Glomerular visceral epithelial cell (primary cell): ENCODE measurements at regions not wholly inside any gene's neighbourhood (a gene's known extent, or its start where the extent isn't known, plus 50 kb on each side); places are given as distances from the start of the nearest gene placed in this dataset.

Experiments used
- DNase-seq: peaks from one replicate; pipeline ENCODE4 v3.0.0-alpha.2; 2016; ENCODE audit errors: extremely low spot score

- no peak for DNase-seq
Measured at GRCh38 chr3:107428051-107428858, 51.0 kb downstream of the CCDC54 start.

DNA sequence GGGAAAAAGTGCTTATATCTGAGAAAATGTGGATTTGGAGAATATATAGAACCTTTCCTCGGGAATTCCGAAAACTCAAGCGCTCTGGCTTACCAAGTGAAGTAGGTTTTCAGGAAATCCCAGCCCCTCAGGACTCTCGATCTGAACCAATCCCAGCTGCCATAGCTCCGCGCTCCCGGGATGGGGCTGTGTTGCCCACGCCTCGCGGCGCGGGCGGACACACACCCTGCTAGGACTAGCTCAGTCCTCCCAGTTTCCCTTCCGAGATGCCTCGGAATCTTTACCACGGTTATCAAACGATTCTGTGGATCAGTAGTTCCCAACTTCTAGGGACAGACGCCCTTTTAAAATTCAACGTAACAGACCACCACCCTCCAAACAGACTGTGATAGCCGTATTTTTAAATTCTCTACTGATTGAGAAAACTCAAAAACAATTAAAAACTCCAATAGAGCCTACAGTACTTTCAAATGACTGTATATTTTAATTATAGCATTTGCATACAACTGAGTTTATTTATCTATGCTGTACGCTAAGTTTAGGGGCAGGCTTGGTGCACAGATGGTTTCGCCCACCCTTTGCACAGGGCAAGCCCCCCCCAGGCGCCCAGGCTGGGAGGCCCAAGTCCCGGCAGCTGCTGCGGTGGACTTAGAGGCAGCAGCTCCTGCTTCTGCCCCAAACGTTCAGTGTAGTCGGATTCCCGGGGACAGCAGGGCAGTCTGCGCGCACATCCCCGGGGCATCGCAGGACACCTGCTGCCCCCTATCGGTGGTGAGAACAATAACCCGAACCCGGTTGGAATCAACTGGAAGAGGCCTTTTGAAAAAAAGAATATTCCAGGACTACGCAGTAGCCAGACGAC, 52.3 kb downstream of the CCDC54 start:
- peak; percentile 87 for DNase-seq

GRCh38 chr3:107430214-107430995, 53.2 kb downstream of the CCDC54 start:
- DNase-seq, result no peak

- no peak for DNase-seq
Measured at GRCh38 chr3:107430996-107431245, 53.7 kb downstream of the CCDC54 start.

DNA sequence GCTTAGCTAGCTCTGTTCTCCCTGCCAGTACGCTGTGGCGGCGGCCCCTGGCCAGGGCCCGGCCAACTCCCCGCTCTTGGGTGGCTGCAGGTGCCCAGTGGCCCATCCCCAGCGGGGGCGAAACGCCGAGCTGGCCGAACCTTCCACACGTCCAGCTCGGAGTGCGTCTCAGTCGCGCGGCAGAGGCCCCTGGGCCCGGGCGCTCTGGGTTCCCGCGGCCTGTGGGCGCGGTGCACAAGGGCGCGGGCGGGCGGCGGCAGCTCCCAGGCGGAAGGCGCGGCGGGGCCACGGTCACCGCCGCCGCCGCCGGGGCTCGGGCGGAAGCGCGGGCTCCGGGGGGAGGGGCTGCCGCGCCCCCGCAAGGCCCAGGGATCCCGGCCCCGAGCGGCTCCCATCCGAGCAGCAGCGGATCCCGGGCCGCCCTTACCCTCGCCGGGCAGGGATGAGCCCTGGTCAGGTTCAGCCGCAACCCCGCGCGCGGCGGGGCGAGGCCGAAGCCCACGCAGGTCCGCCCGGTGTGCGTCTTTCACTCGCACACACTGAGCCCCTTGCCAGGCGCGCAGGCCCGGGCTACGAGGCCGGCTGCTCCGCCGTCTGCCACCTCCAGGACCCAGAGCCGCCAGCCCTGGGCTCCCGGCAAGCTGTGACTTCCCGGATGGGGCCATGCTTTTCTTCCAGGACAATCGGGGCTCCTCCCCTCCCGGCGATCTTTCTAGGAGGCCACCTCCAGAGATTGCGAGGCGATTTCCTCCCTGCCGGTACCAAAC, 54.2 kb downstream of the CCDC54 start:
- DNase-seq, result peak; percentile 76

GRCh38 chr3:107432013-107432515, 54.8 kb downstream of the CCDC54 start:
- peak; percentile 15 for DNase-seq

DNA sequence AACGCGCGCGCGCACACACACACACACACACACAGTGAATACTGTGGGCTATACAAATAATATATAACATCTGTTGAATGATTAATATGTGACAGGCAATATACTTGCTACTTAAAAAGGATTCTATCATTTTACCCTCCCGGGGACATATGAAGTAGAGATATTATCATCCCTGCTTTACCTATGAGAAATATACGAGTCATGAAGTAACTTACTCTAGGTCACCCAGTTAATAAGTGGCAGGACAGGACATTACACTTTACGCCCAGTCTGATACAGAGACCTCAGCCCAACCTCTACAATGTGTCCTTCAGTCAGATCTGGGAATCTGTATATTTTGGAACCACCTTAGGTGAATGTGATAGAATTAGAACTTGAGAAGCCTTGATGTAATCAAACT, 55.4 kb downstream of the CCDC54 start:
- DNase-seq, result peak; percentile 7

DNA sequence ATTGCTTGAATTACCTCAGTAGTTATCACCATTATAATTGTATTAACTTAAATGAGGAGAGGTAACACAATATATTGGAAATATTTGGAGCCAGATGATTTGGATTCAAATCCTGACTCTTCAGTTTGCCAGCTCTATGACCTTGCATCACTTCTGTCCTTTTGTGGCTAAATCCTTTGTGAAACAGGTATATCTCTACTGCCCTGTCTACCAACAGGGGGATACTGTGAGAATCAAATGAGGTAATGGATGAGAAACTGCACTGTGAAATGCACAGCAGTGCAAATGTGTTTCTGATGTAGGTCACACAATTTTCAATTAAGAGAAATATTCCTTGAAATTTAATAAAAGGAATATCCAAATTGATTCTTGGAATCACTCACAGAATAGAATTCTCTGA, 58.8 kb downstream of the CCDC54 start:
- no peak for DNase-seq

GRCh38 chr3:107438671-107439070, 61.4 kb downstream of the CCDC54 start:
- no peak for DNase-seq

- no peak for DNase-seq
Measured at GRCh38 chr3:107441617-107442016, 64.4 kb downstream of the CCDC54 start.

DNA sequence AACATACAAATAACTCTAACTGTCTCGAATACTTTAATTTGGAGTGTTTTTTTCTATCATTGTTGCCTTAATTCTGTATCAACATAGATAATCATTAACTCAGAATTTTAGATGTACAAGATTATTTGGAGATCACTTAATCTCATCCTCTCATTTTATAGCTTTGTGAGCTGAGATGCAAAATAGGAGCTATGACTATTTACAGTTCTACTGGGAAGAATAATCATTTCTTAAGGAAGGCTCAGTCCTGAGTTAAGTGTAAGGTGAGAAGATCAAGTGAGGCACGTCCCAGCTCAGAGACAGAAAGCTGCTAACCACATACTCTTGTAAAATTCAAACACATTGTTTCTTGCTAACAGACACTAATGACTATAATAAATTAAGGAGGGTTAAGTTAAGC, 66.2 kb downstream of the CCDC54 start:
- no peak for DNase-seq

- no peak for DNase-seq
Measured at GRCh38 chr3:107446706-107447105, 69.5 kb downstream of the CCDC54 start.

DNA sequence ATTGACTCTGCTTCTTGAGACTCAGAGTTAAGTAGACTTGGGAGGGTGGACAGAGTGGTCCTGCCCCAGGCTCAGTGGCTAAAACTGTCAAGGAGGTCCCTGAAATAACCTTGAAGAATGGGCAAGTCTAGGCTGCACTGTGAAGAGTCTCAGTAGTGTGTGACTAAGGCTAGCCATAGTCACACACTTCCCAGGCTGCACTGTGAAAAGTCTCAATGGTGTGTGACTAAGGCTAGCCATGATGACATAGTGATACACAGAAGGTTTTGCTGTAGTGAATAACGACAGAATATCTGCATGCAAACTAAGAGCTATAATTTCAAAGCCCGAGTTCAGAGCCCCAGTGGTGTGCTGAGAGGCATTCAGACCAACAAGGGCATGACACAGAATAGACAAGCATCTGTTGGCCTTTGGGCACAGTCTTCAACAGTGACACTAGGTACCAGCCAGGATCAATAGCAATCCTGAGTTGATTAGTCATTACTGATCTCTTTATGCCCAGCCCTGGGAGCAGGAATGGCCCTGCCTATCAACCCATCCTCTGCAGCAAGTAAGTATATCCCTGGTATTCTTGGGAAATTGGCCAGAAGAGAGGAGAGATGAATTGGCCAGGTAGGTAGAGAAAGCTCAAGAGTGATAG, 72.4 kb upstream of the BBX start:
- DNase-seq, result no peak

GRCh38 chr3:107452436-107452835, 70.3 kb upstream of the BBX start:
- DNase-seq, result no peak

DNA sequence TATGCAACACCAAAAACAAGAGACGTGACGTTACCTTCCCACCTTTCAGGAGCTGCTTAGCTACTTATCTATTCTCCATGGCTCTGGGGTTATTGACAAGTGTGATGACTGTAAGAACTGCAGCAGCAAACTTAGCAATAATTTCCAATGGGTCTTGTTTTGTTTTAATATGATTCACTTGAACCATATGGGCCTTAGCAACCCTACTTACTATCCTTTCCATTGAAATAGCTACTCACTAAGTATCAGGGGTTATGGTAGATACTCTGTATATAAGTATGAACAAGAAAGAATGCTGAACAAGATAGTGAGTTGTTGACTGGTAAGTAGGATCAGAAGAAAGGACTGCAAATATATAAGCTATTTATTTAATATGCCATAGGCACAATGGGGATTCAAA, 69.3 kb upstream of the BBX start:
- no peak for DNase-seq

DNA sequence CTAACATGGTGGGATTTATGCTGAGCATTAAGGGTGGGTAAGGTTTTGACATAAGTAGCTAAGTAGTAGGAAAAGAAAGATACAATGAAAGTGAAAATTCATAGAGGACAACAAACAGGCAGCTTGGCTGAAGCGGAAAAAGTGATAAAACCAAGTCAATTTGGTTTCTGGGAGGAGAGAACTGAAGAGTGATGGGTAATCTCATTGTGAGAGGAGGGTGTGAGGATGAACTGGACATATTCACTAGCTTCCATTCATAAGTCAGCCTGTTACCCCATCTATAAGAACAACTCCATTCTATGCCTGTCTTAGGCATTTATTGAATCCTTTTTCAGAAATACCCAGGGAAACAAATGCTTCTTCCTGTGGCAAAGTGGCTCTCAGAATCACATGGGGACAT, 67.1 kb upstream of the BBX start:
- no peak for DNase-seq

DNA sequence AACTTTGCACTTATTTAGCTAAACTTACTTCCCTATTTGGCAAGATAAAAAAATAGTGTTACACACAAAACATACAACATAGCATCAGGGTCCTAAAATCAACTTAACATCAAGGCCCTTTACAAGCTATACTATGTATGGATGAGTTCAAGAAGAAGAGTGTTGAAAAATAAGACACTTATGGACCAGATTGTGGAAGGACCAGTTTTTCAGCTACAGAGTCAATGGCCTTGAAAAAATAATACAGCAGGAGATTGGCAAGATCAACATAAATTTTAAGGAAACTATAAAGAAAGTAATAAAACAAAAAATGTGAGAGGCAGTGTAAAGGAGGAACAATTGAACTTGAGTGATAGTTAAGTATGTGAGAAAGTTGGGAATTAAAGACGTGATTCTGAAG, 66.3 kb upstream of the BBX start:
- DNase-seq, result no peak

DNA sequence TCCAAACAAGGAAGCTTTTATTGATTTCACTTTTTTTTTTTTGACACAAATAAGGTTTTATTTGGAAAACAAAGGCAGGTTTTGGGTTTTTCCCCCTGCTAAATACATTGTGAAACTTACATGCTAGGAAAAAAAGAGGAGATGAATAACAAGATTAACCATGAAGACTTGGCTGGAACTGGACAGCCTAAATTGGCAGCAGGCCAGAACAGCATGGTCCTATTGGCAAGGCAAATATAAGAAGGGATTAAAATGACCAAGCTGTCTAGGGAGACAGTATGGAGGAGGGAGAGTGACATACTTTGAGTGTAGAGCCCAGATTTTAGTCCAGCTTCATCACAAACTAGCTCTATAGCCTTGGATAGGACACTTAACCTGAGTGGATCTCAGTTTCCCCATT, 63.9 kb upstream of the BBX start:
- DNase-seq, result peak; percentile 1

DNA sequence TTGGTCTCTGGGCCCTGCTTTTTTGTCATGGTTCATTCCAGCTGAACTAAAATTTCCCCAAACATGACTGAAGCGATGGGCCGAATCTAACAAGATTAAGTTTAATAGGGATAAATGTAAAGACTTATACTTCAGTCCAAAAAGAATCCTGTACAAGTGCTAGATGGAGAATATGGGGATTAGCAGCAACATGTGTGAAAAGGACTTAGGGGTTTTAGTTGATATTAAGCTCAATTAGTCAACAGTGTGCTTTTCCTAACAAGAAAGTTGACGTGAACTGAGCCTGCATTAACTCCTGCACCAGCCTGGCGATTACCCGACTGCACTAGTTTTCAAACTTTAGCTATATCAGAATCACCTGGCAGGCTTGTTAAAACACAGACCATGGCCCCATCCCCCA, 61.0 kb upstream of the BBX start:
- DNase-seq, result no peak

DNA sequence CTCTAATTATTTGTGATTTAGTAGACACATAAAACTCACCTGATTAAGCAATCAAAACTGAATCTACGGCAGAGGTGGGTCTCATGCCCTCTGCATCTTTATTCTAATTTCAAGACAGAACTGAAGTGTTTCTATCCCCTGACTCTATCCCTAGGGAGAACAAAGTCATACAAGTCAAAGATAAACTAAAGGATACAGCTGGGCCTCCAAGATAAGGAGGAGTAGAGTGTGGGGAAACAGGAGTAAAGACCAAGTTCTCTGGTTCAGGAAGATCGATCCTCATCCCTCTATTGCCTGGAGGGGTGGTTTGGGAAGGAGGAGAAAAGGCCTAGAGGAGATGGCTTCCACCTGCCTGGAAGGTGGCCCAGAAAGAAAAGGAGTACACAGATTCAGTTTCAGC, 58.7 kb upstream of the BBX start:
- DNase-seq, result no peak

DNA sequence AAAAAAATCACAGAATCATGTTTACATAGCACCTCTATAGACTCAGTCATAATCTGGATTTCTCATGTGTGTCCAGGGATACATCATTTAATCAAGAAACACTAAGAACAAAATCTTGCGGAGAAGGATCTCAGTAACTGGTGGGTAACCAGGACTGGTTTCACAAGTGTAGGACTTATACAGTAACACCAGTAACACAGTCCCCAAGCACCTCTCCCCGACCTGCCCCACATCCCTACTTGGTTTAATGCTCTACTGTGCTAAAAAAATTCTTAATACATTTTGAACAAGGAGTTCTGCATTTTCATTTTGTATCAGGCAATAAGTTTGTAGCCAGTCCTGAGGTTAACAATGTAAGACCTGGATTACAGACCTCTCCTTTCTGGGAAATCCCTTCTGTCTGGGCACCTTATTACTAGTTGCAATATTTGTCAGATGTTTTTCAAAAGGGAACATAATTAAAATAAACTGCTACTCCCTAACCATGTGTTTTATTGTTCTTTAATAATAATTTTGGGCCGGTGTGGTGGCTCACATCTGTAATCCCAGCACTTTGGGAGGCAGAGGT, 57.6 kb upstream of the BBX start:
- DNase-seq, result no peak
